Liver (tissue), 8 donors: ENCODE measurements at regions not wholly inside any gene's neighbourhood (a gene's known extent, or its start where the extent isn't known, plus 50 kb on each side); places are given as distances from the start of the nearest gene placed in this dataset.

Source experiments
- DNase-seq: peaks from one replicate; pipeline ENCODE4 v3.0.0-alpha.2; 2017; ENCODE audit warnings: low spot score
- H3K27ac ChIP-seq, 2 donors: one replicate each; pipeline ENCODE4 v1.7.0; 2013; ENCODE audit warnings: inconsistent platforms in 2 of 2, low read length in 2 of 2, control low read depth in 1 of 2, low read depth in 1 of 2, mild to moderate bottlenecking in 1 of 2
- H3K27me3 ChIP-seq, 4 donors: one replicate each; pipeline versions ENCODE4 v1.6.1 to v1.7.0; 2013; ENCODE audit warnings: low read length in 3 of 4, inconsistent platforms in 1 of 4, mild to moderate bottlenecking in 1 of 4, moderate library complexity in 1 of 4; ENCODE audit not compliant: control insufficient read depth in 4 of 4, insufficient read depth in 4 of 4
- H3K36me3 ChIP-seq, 4 donors: one replicate each; pipeline versions ENCODE4 v1.6.1 to v1.7.0; 2013; ENCODE audit warnings: low read length in 3 of 4, mild to moderate bottlenecking in 3 of 4, low read depth in 1 of 4, moderate library complexity in 1 of 4; ENCODE audit not compliant: control insufficient read depth in 4 of 4, insufficient read depth in 3 of 4
- H3K4me1 ChIP-seq, 4 donors: one replicate each; pipeline versions ENCODE4 v1.6.1 to v1.7.0; 2013; ENCODE audit warnings: low read length in 3 of 4, mild to moderate bottlenecking in 3 of 4, moderate library complexity in 1 of 4; ENCODE audit not compliant: control insufficient read depth in 4 of 4, insufficient read depth in 4 of 4
- H3K4me3 ChIP-seq, 3 donors: one replicate each; pipeline versions ENCODE4 v1.6.1 to v1.7.0; 2013; ENCODE audit warnings: low read length in 3 of 3, control low read depth in 1 of 3, low read depth in 1 of 3, mild to moderate bottlenecking in 1 of 3
- H3K9ac ChIP-seq, 2 donors: one replicate each; pipeline ENCODE4 v1.7.0; 2013; ENCODE audit warnings: low read length in 2 of 2, mild to moderate bottlenecking in 2 of 2, moderate library complexity in 2 of 2, control low read depth in 1 of 2, low read depth in 1 of 2
- H3K9me3 ChIP-seq, 4 donors: one replicate each; pipeline versions ENCODE4 v1.6.1 to v1.7.0; 2013; ENCODE audit warnings: low read length in 3 of 4; ENCODE audit not compliant: control insufficient read depth in 4 of 4
- EGR1 ChIP-seq, 2 donors: IDR thresholded peaks; 2 replicates each; pipeline ENCODE4 v1.6.1; 2016 to 2018; ENCODE audit warnings: antibody characterized with exemption in 2 of 2, low read depth in 2 of 2
- FOXA1 ChIP-seq: IDR thresholded peaks from 2 replicates; pipeline ENCODE4 v1.6.1; 2016; ENCODE audit warnings: antibody characterized with exemption
- FOXA2 ChIP-seq: IDR thresholded peaks from 2 replicates; pipeline ENCODE4 v1.6.1; 2016; ENCODE audit warnings: antibody characterized with exemption
- GABPA ChIP-seq, 2 donors: IDR thresholded peaks in 1 of 2; conservative IDR thresholded peaks in 1 of 2; 2 replicates each; pipeline ENCODE4 v1.6.1; 2016; ENCODE audit warnings: antibody characterized with exemption in 2 of 2, mild to moderate bottlenecking in 1 of 2, moderate library complexity in 1 of 2
- HNF4A ChIP-seq, 2 donors: conservative IDR thresholded peaks; 2 replicates each; pipeline ENCODE4 v1.6.1; 2016; ENCODE audit warnings: antibody characterized with exemption in 2 of 2, mild to moderate bottlenecking in 2 of 2
- HNF4G ChIP-seq: IDR thresholded peaks from 2 replicates; pipeline ENCODE4 v1.6.1; 2016; ENCODE audit warnings: antibody characterized with exemption
- JUND ChIP-seq, 2 donors: IDR thresholded peaks; 2 replicates each; pipeline ENCODE4 v1.6.1; 2016; ENCODE audit warnings: antibody characterized with exemption in 2 of 2
- NR2F2 ChIP-seq: IDR thresholded peaks from 2 replicates; pipeline ENCODE4 v1.6.1; 2016; ENCODE audit warnings: antibody characterized with exemption
- RAD21 ChIP-seq, 2 donors: IDR thresholded peaks; 2 replicates each; pipeline ENCODE4 v1.6.1; 2016; ENCODE audit warnings: antibody characterized with exemption in 2 of 2, mild to moderate bottlenecking in 2 of 2
- RXRA ChIP-seq, 2 donors: IDR thresholded peaks; 2 replicates each; pipeline ENCODE4 v1.6.1; 2017 to 2018; ENCODE audit warnings: antibody characterized with exemption in 2 of 2, mild to moderate bottlenecking in 1 of 2
- SP1 ChIP-seq: IDR thresholded peaks from 2 replicates; pipeline ENCODE4 v1.6.1; 2018; ENCODE audit warnings: antibody characterized with exemption, mild to moderate bottlenecking
- TAF1 ChIP-seq: conservative IDR thresholded peaks from 2 replicates; pipeline ENCODE4 v1.6.1; 2016; ENCODE audit warnings: antibody characterized with exemption, mild to moderate bottlenecking
- YY1 ChIP-seq: IDR thresholded peaks from 2 replicates; pipeline ENCODE4 v1.6.1; 2016; ENCODE audit warnings: antibody characterized with exemption, mild to moderate bottlenecking
- WGBS: extraction: QIAGEN DNeasy Blood & Tissue Kit; methylation state at CpG from one replicate; pipeline ENCODE4 v1.1.7; 2013; 5-methylcytosine and 5-hydroxymethylcytosine counted together
- TF ChIP-seq, protein P1 (sequence below): IDR thresholded peaks from 2 replicates; pipeline ENCODE4 v1.6.1; 2016; ENCODE audit warnings: antibody characterized with exemption, mild to moderate bottlenecking
- TF ChIP-seq, protein P2 (sequence below): IDR thresholded peaks from 2 replicates; pipeline ENCODE4 v1.6.1; 2016; ENCODE audit warnings: antibody characterized with exemption
- TF ChIP-seq, protein P3 (sequence below): fragments of 150-350 bp; IDR thresholded peaks from 2 replicates; pipeline ENCODE4 v1.5.1; 2017; ENCODE audit warnings: improper control_type of control experiment, low read depth, low read length; ENCODE audit not compliant: missing input control
- TF ChIP-seq, protein P4 (sequence below): IDR thresholded peaks from 2 replicates; pipeline ENCODE4 v1.6.1; 2016; ENCODE audit warnings: antibody characterized with exemption
- TF ChIP-seq, protein P5 (sequence below): IDR thresholded peaks from 2 replicates; pipeline ENCODE4 v1.6.1; 2016; ENCODE audit warnings: antibody characterized with exemption
- donor health status: healthy.
- donor health status: healthy.
- donor health status: healthy.
- donor health status: healthy.
- donor health status: healthy.

DNA sequence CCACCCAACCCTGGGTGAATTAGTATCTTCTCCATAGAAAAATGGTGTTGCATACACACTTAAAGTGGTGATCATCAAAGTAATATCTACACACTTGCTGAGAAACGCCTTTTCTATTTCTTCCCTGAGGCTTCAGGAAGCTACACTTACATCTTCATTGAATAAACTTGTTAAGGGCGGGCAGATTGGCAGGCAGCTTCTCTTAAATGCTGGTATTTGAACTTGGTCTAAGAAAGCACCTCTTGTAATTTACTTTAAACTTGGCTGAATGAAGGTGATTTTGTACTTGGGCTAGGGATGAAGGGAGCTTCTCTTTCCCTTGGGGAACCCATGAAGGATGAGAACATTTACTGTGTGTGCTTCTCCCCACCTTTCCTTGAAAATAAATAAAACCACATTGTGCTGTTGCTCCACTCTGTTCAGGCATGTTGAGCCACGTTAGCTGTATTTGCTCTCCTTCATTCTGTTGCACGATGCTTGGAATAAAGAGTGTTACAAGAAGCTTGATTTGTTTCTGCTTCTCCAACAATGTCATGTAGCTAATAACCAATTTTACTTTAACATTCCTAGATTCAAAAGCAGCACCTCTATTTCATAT lies 430.1 kb downstream of the ANKRD50 start:
- no peak overlapping the region for H3K27ac ChIP-seq
- H3K36me3 ChIP-seq: no peaks in the 10 kb centered on the region
- no peaks in the 10 kb centered on the region for H3K4me1 ChIP-seq
- no peak overlapping the region for H3K4me3 ChIP-seq
- no peak overlapping the region for H3K9ac ChIP-seq
- peaks cover 0 to 3% (median 0%) of the 10 kb centered on the region in 4 donors for H3K27me3 ChIP-seq
- TF ChIP-seq NR2F2: no peak
- TF ChIP-seq, protein P1, sequence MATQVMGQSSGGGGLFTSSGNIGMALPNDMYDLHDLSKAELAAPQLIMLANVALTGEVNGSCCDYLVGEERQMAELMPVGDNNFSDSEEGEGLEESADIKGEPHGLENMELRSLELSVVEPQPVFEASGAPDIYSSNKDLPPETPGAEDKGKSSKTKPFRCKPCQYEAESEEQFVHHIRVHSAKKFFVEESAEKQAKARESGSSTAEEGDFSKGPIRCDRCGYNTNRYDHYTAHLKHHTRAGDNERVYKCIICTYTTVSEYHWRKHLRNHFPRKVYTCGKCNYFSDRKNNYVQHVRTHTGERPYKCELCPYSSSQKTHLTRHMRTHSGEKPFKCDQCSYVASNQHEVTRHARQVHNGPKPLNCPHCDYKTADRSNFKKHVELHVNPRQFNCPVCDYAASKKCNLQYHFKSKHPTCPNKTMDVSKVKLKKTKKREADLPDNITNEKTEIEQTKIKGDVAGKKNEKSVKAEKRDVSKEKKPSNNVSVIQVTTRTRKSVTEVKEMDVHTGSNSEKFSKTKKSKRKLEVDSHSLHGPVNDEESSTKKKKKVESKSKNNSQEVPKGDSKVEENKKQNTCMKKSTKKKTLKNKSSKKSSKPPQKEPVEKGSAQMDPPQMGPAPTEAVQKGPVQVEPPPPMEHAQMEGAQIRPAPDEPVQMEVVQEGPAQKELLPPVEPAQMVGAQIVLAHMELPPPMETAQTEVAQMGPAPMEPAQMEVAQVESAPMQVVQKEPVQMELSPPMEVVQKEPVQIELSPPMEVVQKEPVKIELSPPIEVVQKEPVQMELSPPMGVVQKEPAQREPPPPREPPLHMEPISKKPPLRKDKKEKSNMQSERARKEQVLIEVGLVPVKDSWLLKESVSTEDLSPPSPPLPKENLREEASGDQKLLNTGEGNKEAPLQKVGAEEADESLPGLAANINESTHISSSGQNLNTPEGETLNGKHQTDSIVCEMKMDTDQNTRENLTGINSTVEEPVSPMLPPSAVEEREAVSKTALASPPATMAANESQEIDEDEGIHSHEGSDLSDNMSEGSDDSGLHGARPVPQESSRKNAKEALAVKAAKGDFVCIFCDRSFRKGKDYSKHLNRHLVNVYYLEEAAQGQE: no peak
- no peak for TF ChIP-seq JUND (IDR thresholded peaks at IDR 0.05)
- no peak for TF ChIP-seq TAF1
- WGBS: 58% methylated on average over 4 of the region's 4 CpGs
- no peaks in the 10 kb centered on the region for H3K9me3 ChIP-seq
- no peak for DNase-seq

DNA sequence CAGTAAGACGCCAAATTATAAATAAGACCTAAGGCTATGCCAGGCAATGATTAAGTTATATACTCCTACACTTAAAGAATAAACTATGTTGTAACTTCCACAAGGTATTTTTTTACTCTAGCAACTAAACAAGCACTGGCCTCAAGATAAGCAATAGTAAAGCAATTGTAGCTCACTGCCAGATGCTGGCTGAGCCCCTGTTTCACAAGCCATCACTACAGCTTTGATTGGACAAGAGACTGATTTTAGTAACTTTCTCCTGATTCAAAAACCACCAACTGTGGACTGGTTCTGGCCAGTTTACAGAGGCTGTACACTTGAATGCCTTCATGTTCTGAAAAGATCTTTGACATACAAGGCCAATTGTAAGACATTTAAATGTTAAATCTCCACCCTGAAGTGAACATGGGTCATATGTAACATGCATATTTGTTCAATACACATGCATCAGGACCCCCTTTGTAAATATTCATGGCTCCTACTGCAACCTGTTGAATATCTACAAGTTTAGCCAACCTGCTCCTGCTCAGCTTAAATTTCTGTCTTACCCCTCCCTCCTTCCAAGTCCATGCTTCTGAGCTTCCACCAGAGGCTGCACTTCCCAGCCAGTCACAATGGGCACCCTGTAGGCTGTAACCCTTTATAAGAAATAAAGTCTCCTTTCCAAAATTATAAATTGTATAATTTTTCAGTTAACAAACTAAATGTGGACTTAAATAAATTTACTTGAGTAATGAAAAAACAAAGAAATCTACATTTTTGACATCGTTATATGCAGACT lies 423.6 kb downstream of the ANKRD50 start:
- 89% methylated on average over 2 of the region's 2 CpGs for WGBS
- Histone ChIP-seq H3K36me3 (no peaks in the 10 kb centered on the region), H3K27ac (no peak overlapping the region), H3K4me1 (no peaks in the 10 kb centered on the region), H3K4me3 (no peak overlapping the region), H3K9me3 (no peaks in the 10 kb centered on the region), H3K27me3 (no peaks in the 10 kb centered on the region), H3K9ac (no peak overlapping the region)
- no peak for DNase-seq
- TF ChIP-seq GABPA (IDR thresholded peaks at IDR 0.05 in 1 of 2, conservative IDR thresholded peaks at IDR 0.05 in 1 of 2): no peak
- no peak for TF ChIP-seq HNF4A (conservative IDR thresholded peaks at IDR 0.05)
- no peak for TF ChIP-seq RXRA (IDR thresholded peaks at IDR 0.05)
- no peak for TF ChIP-seq HNF4G
- no peak for TF ChIP-seq YY1
- TF ChIP-seq, protein P2, sequence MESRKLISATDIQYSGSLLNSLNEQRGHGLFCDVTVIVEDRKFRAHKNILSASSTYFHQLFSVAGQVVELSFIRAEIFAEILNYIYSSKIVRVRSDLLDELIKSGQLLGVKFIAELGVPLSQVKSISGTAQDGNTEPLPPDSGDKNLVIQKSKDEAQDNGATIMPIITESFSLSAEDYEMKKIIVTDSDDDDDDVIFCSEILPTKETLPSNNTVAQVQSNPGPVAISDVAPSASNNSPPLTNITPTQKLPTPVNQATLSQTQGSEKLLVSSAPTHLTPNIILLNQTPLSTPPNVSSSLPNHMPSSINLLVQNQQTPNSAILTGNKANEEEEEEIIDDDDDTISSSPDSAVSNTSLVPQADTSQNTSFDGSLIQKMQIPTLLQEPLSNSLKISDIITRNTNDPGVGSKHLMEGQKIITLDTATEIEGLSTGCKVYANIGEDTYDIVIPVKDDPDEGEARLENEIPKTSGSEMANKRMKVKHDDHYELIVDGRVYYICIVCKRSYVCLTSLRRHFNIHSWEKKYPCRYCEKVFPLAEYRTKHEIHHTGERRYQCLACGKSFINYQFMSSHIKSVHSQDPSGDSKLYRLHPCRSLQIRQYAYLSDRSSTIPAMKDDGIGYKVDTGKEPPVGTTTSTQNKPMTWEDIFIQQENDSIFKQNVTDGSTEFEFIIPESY: no peak
- TF ChIP-seq NR2F2: no peak
- no peak for TF ChIP-seq FOXA1
- TF ChIP-seq, protein P3, sequence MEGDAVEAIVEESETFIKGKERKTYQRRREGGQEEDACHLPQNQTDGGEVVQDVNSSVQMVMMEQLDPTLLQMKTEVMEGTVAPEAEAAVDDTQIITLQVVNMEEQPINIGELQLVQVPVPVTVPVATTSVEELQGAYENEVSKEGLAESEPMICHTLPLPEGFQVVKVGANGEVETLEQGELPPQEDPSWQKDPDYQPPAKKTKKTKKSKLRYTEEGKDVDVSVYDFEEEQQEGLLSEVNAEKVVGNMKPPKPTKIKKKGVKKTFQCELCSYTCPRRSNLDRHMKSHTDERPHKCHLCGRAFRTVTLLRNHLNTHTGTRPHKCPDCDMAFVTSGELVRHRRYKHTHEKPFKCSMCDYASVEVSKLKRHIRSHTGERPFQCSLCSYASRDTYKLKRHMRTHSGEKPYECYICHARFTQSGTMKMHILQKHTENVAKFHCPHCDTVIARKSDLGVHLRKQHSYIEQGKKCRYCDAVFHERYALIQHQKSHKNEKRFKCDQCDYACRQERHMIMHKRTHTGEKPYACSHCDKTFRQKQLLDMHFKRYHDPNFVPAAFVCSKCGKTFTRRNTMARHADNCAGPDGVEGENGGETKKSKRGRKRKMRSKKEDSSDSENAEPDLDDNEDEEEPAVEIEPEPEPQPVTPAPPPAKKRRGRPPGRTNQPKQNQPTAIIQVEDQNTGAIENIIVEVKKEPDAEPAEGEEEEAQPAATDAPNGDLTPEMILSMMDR: no peak
- TF ChIP-seq RAD21 (IDR thresholded peaks at IDR 0.05): no peak
- no peak for TF ChIP-seq JUND (IDR thresholded peaks at IDR 0.05)
- TF ChIP-seq, protein P1: no peak
- TF ChIP-seq, protein P4, sequence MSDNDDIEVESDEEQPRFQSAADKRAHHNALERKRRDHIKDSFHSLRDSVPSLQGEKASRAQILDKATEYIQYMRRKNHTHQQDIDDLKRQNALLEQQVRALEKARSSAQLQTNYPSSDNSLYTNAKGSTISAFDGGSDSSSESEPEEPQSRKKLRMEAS: no peak
- TF ChIP-seq, protein P5, sequence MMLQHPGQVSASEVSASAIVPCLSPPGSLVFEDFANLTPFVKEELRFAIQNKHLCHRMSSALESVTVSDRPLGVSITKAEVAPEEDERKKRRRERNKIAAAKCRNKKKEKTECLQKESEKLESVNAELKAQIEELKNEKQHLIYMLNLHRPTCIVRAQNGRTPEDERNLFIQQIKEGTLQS: no peak
- no peak for TF ChIP-seq EGR1 (IDR thresholded peaks at IDR 0.05; ENCODE audit: low read depth in 2 of 2)
- no peak for TF ChIP-seq TAF1
- TF ChIP-seq SP1: no peak
- no peak for TF ChIP-seq FOXA2
